Upper lobe of left lung (tissue), 4 donors: ENCODE measurements at regions not wholly inside any gene's neighbourhood (a gene's known extent, or its start where the extent isn't known, plus 50 kb on each side); places are given as distances from the start of the nearest gene placed in this dataset.

ENCODE experiments used
- CTCF ChIP-seq, 6 experiments: fragments of 450-650 bp in 4 of 6; fragments of 200-600 bp in 2 of 6; sonication (generic) in 2 of 6; IDR thresholded peaks; one replicate each; pipeline ENCODE4 v1.5.1; 2016 to 2019; ENCODE audit warnings: antibody characterized with exemption in 6 of 6
- EP300 ChIP-seq, 4 donors: sonication (generic); formaldehyde crosslinking; IDR thresholded peaks; one replicate each; pipeline ENCODE4 v1.5.1; 2017; ENCODE audit warnings: antibody characterized with exemption in 4 of 4, control low read depth in 2 of 4
- POLR2A ChIP-seq, 4 donors: fragments of 450-650 bp; IDR thresholded peaks; one replicate each; pipeline ENCODE4 v1.5.1; 2016 to 2017; ENCODE audit warnings: antibody characterized with exemption in 4 of 4, mild to moderate bottlenecking in 2 of 4
- POLR2AphosphoS5 ChIP-seq, 2 donors: sonication (generic); formaldehyde crosslinking; IDR thresholded peaks; one replicate each; pipeline ENCODE4 v1.5.1; 2017; ENCODE audit warnings: antibody characterized with exemption in 2 of 2

- no peak for TF ChIP-seq CTCF (IDR thresholded peaks at IDR 0.05)
- TF ChIP-seq EP300 (IDR thresholded peaks at IDR 0.05): no peak
- no peak for TF ChIP-seq POLR2AphosphoS5 (IDR thresholded peaks at IDR 0.05)
- TF ChIP-seq POLR2A (IDR thresholded peaks at IDR 0.05): no peak
These were observed 287.6 kb downstream of the MYCN start for GRCh38 chr2:16227811-16228462.
